ENCODE measurements at regions not wholly inside any gene's neighbourhood (a gene's known extent, or its start where the extent isn't known, plus 50 kb on each side); places are given as distances from the start of the nearest gene placed in this dataset.

GRCh38 chr4:127578967-127579366 lies 53.8 kb upstream of the INTU start:
- H3K9me3 ChIP-seq: no peaks in the 10 kb centered on the region
- DNase-seq: no peak
- H3K4me1 ChIP-seq: no peaks in the 10 kb centered on the region
- WGBS, 2 donors: 84 to 88% methylated on average over 7 of the region's 7 CpGs
- no peaks in the 10 kb centered on the region for H3K27me3 ChIP-seq
- no peak for ATAC-seq (ENCODE audit: low FRiP score in 2 of 2)
- H3K4me3 ChIP-seq: no peak overlapping the region
- TF ChIP-seq EP300 (IDR thresholded peaks at IDR 0.05): no peak
- TF ChIP-seq, protein P1, sequence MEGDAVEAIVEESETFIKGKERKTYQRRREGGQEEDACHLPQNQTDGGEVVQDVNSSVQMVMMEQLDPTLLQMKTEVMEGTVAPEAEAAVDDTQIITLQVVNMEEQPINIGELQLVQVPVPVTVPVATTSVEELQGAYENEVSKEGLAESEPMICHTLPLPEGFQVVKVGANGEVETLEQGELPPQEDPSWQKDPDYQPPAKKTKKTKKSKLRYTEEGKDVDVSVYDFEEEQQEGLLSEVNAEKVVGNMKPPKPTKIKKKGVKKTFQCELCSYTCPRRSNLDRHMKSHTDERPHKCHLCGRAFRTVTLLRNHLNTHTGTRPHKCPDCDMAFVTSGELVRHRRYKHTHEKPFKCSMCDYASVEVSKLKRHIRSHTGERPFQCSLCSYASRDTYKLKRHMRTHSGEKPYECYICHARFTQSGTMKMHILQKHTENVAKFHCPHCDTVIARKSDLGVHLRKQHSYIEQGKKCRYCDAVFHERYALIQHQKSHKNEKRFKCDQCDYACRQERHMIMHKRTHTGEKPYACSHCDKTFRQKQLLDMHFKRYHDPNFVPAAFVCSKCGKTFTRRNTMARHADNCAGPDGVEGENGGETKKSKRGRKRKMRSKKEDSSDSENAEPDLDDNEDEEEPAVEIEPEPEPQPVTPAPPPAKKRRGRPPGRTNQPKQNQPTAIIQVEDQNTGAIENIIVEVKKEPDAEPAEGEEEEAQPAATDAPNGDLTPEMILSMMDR (IDR thresholded peaks at IDR 0.05): no peak
- no peak for TF ChIP-seq POLR2AphosphoS5 (IDR thresholded peaks at IDR 0.05)
- TF ChIP-seq POLR2A (IDR thresholded peaks at IDR 0.05): no peak
- H3K36me3 ChIP-seq: no peaks in the 10 kb centered on the region
- H3K27ac ChIP-seq: no peak overlapping the region

- H3K27me3 ChIP-seq: no peaks in the 10 kb centered on the region
- no peaks in the 10 kb centered on the region for H3K4me1 ChIP-seq
- WGBS, 2 donors: 96 to 98% methylated on average over 9 to 11 of the region's 12 CpGs
- ATAC-seq (ENCODE audit: low FRiP score in 2 of 2): no peak
- no peak for DNase-seq
- no peak overlapping the region for H3K27ac ChIP-seq
- H3K4me3 ChIP-seq: no peak overlapping the region
- TF ChIP-seq POLR2A (IDR thresholded peaks at IDR 0.05): no peak
- TF ChIP-seq POLR2AphosphoS5 (IDR thresholded peaks at IDR 0.05): no peak
- TF ChIP-seq, protein P1 (IDR thresholded peaks at IDR 0.05): no peak
- no peak for TF ChIP-seq EP300 (IDR thresholded peaks at IDR 0.05)
- H3K36me3 ChIP-seq: no peaks in the 10 kb centered on the region
- no peaks in the 10 kb centered on the region for H3K9me3 ChIP-seq
Observed at GRCh38 chr4:127579821-127580220, 52.9 kb upstream of the INTU start.

DNA sequence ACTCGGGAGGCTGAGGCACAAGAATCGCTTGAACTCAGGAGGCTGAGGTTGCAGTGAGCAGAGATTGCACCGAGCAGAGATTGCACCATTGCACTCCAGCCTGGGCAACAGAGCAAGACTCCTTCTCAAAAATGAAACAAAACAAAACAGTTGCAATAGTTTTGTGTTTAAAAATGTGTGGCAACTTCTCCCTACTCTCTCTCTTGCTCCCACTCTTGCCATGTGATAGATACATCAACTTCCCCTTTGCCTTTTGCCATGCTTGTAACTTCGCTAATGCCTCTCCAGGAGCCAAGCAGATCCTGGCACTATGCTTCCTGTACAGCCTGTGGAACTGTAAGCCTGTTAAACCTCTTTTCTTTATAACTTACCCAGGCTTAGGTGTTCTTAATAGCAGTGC lies 52.5 kb upstream of the INTU start:
- ATAC-seq (ENCODE audit: low FRiP score in 2 of 2) (no peak), DNase-seq (no peak)
- Histone ChIP-seq H3K9me3 (no peaks in the 10 kb centered on the region), H3K27me3 (no peaks in the 10 kb centered on the region), H3K27ac (no peak overlapping the region), H3K4me1 (no peaks in the 10 kb centered on the region), H3K4me3 (no peak overlapping the region), H3K36me3 (no peaks in the 10 kb centered on the region)
- TF ChIP-seq POLR2A (IDR thresholded peaks at IDR 0.05): no peak
- no peak for TF ChIP-seq EP300 (IDR thresholded peaks at IDR 0.05)
- TF ChIP-seq POLR2AphosphoS5 (IDR thresholded peaks at IDR 0.05): no peak
- WGBS, 2 donors: 87 to 92% methylated on average over 4 of the region's 4 CpGs

DNA sequence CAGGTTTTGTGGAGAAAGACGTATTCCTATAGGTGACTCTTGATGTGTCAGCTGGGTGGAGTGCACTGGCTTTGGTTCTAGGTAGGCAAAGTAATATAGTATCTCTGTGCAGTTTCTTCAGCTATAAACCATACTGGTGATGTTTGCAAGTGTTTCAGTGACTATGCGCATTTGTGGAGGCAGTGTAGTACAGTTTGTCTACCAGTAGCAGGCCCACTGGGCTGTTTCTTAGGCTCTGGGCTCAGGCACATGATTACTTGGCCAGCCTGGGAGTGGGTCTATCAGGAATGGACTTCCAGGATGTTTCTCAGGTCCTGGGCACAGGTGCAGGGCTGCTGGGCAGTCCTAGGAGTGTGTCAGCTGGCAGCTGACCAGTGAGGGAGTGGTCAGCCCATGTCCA lies 51.9 kb upstream of the INTU start:
- H3K27ac ChIP-seq: no peak overlapping the region
- no peaks in the 10 kb centered on the region for H3K9me3 ChIP-seq
- H3K4me1 ChIP-seq: no peaks in the 10 kb centered on the region
- H3K4me3 ChIP-seq: no peak overlapping the region
- no peaks in the 10 kb centered on the region for H3K27me3 ChIP-seq
- ATAC-seq (ENCODE audit: low FRiP score in 2 of 2) (peak in 1 of 2 donors; percentile 51), DNase-seq (no peak)
- 86 to 94% methylated on average over 2 of the region's 2 CpGs for WGBS, 2 donors
- TF ChIP-seq EP300 (IDR thresholded peaks at IDR 0.05) (no peak), POLR2A (IDR thresholded peaks at IDR 0.05) (no peak), POLR2AphosphoS5 (IDR thresholded peaks at IDR 0.05) (no peak)
- TF ChIP-seq, protein P1 (IDR thresholded peaks at IDR 0.05): no peak
- no peaks in the 10 kb centered on the region for H3K36me3 ChIP-seq

Small RNA genes in the stretch of these regions (small RNA-seq; reads per million reads assigned to genes)
- gene RF00019: 0 reads per million in 4 donors
